GM21825 (cell line): ENCODE measurements at regions not wholly inside any gene's neighbourhood (a gene's known extent, or its start where the extent isn't known, plus 50 kb on each side); places are given as distances from the start of the nearest gene placed in this dataset.
A peak's percentile ranks its signal among the peaks of the same experiment; 100 is the strongest.
"Not testable (repeated sequence)": the region's sequence is repeated elsewhere in the genome, so short reads cannot be mapped to it uniquely, and the experiment has no call there.

ENCODE experiments used
- ATAC-seq: cut with Tn5 transposase; IDR thresholded peaks from one replicate; pipeline ENCODE4 v1.9.1; 2021; ENCODE audit warnings: mild to moderate bottlenecking, moderate library complexity; ENCODE audit not compliant: unreplicated experiment

DNA sequence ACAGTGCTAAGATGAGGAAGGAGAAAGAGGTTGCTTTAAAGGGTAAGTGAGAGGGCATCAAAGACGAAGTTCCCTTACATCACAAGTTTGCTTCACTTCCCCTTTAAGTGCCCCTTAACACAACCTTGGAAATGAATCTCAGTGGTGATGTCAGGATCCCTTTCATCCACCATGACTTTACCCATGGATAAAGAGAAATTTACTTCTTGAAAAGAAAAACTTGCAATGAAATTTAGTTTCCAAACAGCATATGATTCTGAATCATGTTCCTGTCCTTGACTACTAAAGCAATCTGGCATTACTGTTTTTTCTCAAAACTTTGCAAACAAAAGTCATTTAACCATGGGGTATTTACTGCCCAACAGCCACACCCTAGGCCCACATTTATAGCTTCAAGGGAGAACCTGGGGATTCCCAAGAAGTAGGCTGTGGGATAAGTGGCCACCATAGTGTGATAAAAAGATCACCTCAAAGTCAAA is 135.9 kb downstream of the ITGB8 start:
- ATAC-seq: peak; percentile 85

DNA sequence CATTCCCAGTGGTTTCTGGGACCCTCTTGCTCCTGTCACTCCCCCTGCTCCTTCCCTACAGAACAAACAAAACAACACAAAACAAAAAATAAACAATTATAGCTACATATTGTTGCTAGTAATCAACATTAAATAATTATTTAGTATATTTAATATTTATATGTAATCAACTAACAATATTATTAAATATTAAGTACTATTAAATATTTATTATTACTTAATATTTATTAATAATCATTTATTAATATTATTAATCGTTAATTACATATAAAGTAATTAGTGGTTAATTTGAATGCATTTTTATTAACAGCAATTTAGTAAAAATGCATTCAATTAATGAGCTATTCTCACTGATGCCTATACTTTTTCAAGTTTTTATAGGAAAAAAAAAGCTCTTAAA is 139.4 kb downstream of the ITGB8 start:
- ATAC-seq: no peak

DNA sequence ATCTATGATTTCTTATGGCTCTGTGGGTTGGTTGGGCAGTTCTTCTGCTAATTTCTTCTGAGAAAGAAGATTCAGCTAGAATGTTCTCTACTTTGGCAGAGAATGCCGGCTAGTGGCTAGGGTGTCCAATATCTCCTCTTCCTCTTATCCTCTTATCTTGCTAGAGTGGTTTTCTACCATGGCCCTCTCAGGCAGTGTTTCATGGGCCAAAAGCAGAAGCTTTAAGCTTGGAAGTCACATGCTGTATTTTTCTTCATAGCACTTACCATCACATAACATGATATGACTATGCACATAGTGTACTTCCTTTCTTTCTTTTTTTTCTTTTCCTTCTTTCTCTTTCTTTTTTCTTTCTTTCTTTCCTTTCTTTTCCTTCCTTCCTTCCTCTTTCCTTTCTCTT is 140.0 kb downstream of the ITGB8 start:
- no peak for ATAC-seq

DNA sequence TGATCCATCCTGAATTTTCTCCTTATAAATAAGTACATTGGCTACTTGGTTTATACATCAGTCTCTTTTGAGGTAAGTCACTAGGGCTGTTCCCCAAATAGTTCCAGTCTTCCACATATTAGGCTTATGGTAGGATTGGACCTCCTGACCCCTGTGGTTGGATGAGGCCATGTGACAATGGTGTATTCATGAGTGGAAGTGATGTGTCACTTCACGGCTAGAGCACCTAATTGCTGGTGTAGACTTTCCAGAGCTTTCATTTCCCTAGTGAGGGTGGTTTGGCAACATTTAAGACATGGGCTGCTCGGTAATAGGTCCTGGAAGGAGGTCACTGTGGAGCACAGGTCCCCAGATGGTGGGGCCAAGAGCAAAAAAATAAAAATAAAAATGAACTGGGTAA is 141.2 kb upstream of the ABCB5 start:
- ATAC-seq: no peak

DNA sequence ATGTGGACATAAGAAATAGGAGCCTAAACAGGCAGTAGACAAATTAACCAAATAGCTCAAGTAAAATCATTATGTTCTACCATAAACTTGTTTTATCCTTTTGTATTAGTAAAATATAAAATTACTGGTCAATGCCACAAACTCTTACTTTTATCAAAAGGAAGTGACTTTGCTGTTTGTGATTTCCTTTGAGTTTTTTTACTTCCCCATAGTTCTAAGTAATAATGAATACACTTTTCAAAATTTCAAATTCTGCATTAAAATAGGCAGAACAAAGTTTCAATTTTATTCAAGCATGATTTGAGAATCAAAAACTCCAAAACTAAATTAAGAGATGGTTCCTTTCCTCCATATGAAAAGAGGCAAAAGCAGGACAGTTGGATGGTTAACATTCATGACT is 139.7 kb upstream of the ABCB5 start:
- ATAC-seq: no peak

DNA sequence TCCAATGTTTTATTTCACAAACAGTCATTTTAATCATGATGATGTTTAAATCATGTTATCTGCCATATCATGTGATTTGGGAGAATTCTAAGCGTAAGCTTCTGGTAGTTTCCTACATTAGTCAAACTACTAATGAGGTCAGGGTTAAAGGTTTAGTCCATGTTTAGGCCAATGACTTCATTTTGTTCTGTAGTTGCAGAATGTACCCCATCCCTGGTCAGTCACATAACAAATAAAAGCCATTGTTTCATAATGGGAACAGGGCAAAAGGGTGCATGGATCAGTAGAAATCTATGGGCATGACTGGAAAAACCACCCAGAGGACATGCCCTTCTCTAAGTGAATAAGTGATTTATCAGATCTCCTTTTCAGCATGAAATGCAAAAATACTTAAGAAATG is 138.4 kb upstream of the ABCB5 start:
- no peak for ATAC-seq

DNA sequence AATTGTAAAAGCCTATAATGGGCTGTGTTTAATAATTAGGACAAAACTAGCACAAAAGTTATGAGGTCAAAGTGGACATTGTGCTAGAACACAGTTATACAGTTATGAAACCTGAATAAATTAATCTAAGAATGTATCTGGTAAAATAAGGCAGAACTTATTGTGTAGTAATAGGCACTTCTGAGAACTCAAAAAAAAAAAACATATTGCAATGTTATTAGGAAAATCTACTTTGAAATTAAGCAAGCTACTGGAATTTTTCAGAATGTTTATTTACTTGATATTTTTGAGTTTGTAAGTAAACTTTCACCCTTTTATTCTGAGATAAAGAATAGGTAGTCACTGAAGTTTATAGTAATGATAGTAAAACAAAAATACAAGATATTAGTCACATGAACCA is 135.8 kb upstream of the ABCB5 start:
- no peak for ATAC-seq

DNA sequence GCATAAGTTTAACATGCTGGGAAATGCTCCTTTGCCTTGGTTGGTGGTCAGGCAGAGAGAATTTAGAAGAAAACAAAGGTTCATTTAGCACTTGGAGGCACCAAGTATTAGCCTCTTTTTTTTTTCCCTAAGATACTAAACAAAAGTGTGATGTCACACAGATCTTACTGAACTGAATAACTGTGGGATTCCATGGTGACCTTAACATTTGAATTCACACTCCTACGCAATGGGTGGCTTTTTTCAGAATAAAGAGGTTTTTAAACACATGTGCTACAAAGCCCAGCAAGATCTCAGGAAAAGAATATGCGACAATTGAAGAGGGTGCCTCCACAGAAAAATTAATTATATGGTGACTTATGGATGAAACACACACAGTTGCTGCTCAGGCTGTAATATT is 133.4 kb upstream of the ABCB5 start:
- no peak for ATAC-seq

DNA sequence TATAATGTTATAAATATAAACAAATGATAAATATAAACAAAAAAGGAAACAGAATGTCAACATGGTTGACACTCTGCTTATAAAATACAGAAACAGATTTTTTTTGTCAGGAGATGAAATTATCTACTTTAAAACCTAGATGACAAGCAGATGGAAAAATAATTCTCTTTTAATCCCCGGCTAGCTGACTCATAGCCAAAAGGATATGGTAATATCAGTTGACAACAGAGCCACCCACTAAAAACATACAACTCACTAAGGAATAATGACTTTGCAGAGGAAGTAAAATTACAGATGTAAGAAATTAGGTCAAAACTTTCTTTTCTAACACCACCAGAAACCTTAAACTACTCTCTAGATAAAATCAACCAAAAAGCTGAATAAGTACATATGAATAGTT is 131.1 kb upstream of the ABCB5 start:
- no peak for ATAC-seq

DNA sequence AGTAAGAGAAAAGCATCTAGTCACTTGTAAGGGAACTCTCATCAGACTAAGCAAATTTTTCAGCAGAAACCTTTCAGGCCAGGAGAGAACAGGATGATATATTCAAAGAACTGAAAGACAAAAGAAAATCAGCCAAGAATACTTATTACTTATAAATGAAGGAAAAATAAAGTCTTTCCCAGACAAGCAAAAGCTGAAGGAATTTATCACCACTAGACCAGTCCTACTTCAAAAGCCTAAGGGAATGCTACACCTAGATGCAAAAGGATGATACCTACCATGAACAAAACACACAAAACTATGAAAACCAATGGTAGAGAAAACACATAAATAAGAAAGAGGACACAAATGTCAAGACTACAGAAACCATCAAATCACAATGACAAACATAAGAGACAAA is 126.6 kb upstream of the ABCB5 start:
- ATAC-seq: no peak

DNA sequence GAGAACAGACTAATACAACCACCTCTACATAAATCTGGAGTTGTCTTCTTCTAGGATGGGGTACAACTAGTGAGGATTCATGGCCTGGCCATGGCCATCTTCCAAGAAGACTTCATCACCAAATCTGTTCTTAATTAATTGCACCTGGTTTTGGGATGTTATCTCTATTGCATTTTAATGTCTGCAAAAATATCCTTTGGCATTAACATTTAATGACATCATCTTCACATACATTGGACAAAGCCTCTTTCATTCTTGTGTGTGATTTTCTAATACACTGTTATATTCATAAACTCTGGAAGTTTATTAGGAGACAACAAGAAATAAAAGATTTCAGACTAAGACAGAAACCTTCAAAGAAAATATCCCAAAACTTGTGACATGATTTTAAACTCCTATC is 124.2 kb upstream of the ABCB5 start:
- no peak for ATAC-seq

DNA sequence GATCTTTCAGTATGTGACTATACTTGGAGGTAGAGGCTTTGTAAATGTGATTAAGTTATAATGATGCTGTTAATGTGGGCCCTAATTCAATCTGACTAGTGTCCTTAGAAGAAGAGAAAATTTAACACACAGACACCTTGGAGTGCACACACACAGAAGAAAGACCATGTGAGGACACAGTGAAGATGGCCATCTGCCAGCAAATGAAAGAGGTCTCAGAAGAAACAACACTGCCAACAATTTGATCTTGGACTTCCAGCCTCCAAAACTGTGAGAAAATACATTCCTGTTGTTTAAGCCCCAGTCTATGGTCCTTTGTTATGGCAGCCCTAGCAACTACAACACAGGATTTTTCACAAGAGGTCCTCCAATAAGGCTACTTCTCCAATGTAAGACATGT is 120.9 kb upstream of the ABCB5 start:
- ATAC-seq: no peak

DNA sequence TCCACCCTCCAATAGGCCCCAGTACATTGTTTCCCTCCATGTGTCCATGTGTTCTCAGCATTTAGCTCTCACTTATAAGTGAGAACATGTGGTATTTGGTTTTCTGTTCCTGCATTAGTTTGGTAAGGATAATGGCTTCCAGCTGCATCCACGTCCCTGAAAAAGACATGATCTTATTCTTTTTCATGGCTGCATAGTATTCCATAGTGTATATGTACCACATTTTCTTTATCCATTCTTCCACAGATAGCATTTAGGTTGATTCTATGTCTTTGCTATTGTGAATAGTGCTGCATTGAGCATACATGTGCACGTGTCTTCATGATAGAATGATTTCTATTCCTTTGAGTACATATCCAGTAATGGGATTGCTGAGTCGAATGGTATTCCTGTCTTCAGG is 114.0 kb upstream of the ABCB5 start:
- not testable (repeated sequence) for ATAC-seq

DNA sequence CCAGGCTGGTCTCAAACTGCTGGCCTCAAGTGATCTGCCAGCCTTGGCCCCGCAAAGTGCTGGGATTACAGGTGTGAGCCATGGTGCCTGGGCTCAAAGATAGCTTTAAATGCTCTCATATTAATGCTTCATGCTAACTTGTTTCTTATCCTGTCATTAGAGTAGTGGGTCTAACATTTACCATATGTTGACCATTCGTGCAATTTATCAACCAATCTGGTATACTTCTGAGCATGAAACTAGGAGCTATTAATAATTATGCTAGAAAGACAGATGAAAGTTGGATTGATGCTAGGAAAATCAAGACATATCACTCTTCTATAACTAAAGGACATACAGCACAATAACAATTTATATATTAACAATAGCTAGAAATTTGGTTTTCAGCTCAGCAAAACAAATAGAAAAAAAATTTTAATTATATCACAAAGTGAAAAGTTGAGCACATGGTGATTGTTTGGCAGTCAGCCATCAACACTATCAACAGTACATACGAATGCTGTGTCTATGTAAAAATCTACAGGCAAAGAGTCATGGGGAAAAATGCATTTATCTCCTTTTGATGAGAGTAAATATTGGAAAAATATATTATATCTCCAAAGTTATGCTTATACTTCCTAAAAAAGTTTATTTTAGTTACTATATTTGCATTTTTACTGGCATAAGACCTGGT is 112.1 kb upstream of the ABCB5 start:
- ATAC-seq: no peak

DNA sequence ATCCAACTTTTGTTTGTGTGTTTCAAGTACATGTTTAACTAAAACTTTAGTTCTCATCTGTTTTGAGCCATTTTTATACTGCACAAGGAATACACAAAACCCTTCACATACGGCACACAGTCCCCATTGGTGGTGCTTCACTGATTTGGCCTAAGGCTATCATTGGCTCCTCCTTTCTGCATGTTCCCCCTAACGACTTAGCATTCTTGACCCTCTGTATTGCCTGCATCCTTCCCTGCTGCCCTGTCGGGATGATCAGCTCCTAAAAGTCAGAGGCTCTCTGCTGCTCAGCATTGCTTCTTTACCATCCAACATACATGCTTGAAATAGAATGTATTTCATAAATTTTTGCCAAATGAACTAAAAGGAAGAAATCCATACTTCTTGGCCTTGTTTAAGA is 111.4 kb upstream of the ABCB5 start:
- no peak for ATAC-seq

DNA sequence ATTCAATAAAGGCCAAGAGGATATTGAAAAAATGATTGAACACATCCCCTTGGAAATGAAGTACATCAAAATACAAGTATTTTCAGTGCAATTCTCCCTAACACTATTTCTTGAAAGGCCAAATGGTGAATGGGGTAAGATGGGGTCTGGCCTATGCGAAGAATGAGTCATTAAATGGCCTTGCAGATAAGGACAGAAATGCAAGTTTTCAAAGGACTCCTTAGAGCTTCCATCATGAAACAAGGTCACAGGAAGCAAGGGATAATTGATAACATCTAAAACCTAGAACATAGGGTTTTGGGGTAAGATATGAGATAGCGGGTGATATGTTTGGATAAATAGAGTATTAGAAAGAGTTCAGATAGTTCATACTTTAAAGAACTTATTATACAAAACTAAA is 109.3 kb upstream of the ABCB5 start:
- no peak for ATAC-seq

DNA sequence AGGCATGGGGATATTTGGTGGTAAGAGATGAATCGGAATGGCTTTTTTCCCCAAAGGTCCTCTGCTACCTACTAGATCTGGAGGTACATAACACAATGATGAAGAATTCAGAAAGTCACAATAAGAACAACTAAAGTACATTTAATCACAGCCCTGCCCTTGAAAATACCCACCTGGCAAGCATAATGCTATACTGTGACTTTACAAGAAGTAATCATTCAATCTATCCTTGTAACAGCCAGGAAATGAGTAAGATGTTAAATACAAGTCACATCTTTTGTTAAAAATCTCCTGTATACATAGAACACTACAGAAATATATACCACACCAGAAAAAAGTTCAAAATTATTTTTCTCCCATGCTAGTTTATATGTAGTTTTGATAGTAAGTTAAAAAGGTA is 108.3 kb upstream of the ABCB5 start:
- ATAC-seq: no peak

DNA sequence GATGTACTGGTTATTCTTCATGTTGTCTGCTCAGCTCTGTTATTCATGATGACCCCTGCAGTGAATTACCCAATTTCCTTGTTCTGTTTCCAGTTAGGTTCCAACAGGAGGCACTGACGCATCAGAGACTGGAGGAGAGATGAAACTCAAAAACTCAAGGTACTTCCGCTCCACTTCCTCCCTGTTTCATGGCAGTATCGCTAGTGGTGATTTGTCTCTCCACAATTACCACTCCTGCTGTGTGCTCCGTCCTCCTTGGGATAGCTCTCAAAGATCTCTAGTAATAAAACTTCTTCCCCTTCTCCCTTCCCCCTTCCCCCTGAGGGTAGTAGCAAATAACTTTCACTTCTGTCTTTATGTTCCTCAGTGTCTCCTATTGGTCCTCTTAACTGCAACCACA is 107.4 kb upstream of the ABCB5 start:
- no peak for ATAC-seq

DNA sequence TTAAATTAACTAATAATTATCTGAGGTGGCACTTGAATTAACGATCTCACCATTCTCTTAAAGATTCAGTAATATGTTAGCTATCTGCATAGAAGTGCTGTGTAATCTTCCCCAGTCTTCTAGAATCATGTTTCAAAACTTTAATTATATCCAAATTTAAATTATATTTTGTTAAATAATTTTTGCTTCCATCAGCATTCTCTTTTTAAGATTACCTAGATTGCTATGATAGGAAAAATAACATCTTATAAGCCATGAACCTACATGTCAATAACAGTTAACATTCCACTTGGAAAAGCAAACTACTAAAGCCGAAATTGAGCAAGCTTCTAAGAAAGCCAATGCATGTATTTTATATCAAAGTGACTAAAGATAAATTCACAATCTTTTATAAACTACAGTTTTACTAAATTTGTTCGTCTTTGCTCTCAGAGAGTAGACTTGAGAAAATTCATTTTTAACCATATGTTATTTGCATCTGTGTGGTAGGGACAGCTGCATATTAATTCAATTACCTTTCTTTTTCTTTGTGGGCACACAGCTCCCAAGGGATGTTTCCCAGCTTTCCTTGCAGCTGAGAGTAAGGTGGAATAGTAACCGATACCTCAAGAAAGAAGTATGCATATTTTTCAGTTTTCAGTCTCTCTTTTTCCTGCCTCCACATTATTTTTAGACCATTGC is 105.4 kb upstream of the ABCB5 start:
- ATAC-seq: no peak

DNA sequence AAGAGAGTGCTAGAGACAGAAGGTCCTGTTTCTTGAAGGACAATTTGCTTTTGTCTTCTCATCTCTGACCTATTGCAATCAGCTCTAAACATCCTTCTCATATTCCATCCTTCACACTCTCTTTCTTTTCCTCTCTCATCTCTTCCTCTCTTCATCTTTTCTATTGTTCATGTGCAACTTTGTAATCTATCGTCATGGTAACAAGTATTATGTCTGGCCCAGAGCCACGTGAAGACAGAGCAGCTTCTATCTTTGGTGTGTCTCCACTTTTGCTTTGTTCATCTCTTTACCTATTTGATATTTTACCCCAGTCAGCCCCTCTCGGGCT is 104.9 kb upstream of the ABCB5 start:
- no peak for ATAC-seq

DNA sequence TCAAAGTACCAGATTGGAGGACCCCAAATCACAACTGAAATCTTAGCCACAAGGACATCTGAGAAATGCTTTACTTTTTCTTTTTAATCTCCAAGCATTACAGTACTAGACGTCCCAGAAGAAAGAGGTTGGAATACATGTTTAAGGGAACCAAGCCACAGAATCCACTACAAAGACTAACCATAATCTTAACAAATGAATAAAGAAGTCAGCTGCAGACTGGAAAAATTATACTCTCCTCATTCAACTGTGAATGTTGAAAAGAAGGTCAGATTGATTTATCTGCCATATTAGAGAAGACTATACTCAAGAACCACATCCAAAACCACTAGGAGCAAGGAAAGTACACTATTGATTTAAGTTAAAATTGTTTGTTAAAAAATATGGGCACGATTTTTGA is 102.1 kb upstream of the ABCB5 start:
- no peak for ATAC-seq

DNA sequence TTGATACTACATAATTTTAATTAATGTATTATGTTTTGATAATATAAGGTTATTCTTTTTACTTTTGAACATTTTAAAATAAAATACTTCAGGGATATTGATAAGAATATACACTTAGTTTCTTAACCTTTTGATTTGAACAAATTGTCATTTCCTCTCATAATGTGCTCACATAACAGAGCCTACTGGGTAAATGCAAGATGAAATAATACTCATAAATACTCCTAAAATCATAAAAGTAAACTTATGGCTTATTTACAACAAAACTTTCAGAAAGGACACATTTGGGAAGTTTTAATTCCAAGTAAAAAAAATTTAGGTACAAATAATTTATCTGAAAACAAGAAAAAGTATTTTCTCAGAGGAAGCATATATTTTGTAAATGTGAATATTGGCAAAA is 101.6 kb upstream of the ABCB5 start:
- no peak for ATAC-seq

DNA sequence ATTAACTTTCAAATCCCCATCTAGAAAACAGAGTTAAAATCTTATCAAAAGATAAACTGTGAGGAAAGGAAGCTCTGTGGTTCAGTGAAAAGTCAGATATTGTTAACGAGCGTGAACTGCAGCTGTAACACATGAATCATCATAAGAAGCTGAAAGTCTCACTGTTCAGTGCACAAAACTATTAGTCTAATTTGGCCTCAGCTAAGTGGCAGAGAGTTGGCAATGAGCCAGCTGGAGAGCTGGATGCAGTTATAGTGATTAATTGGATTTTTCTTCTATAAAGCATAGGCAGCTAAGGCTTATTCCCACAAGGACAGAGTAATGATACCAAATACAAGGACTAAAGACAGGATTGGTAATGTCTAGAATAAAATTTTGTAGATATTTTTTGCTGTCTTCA is 101.1 kb upstream of the ABCB5 start:
- ATAC-seq: no peak
